CD14-positive monocyte (primary cell): ENCODE measurements at regions not wholly inside any gene's neighbourhood (a gene's known extent, or its start where the extent isn't known, plus 50 kb on each side); places are given as distances from the start of the nearest gene placed in this dataset.

Experiments used
- DNase-seq, 3 donors: peaks; one replicate each; pipeline ENCODE4 v3.0.0-alpha.2; 2011 to 2022
- H2AFZ ChIP-seq: 2 replicates; pipeline ENCODE4 v1.6.0; 2012; ENCODE audit warnings: mild to moderate bottlenecking, low read depth, low read length, inconsistent platforms; ENCODE audit not compliant: insufficient read depth, poor library complexity, severe bottlenecking
- H3K27ac ChIP-seq, 2 donors: 1 replicate in 1 of 2; 2 replicates in 1 of 2; pipeline ENCODE4 v1.5.1; 2012 to 2013; ENCODE audit warnings: low read length in 2 of 2, control low read depth in 1 of 2, inconsistent platforms in 1 of 2, low read depth in 1 of 2, mild to moderate bottlenecking in 1 of 2
- H3K27me3 ChIP-seq, 2 donors: one replicate each; pipeline versions ENCODE4 v1.6.0 to v1.6.1; 2011 to 2013; ENCODE audit warnings: low read length in 2 of 2; ENCODE audit not compliant: control insufficient read depth in 2 of 2, insufficient read depth in 2 of 2
- H3K36me3 ChIP-seq, 2 donors: replicated peaks in 1 of 2; 1 replicate in 1 of 2; 2 replicates in 1 of 2; pipeline versions ENCODE4 v1.5.1 to v1.6.1; 2012 to 2013; ENCODE audit warnings: low read length in 2 of 2, control low read depth in 1 of 2, inconsistent platforms in 1 of 2, mild to moderate bottlenecking in 1 of 2; ENCODE audit not compliant: insufficient read depth in 2 of 2, control insufficient read depth in 1 of 2
- H3K4me1 ChIP-seq, 2 donors: 1 replicate in 1 of 2; 2 replicates in 1 of 2; pipeline versions ENCODE4 v1.5.1 to v1.6.1; 2012 to 2013; ENCODE audit warnings: low read length in 2 of 2, control low read depth in 1 of 2, inconsistent platforms in 1 of 2, mild to moderate bottlenecking in 1 of 2, moderate library complexity in 1 of 2; ENCODE audit not compliant: insufficient read depth in 2 of 2, control insufficient read depth in 1 of 2
- H3K4me2 ChIP-seq: replicated peaks from 2 replicates; pipeline ENCODE3; 2012; ENCODE audit warnings: low read length, moderate library complexity, mild to moderate bottlenecking; ENCODE audit not compliant: poor library complexity, severe bottlenecking; ENCODE audit errors: extremely low read depth
- H3K4me3 ChIP-seq, 3 experiments: fragments of 200-600 bp in 1 of 3; sonication (generic) in 1 of 3; replicated peaks in 1 of 3; 1 replicate in 2 of 3; 2 replicates in 1 of 3; pipeline ENCODE4 v1.5.1; 2011 to 2013; ENCODE audit warnings: low read length in 3 of 3, mild to moderate bottlenecking in 3 of 3, control low read depth in 2 of 3, low read depth in 2 of 3, inconsistent platforms in 1 of 3, moderate library complexity in 1 of 3
- H3K79me2 ChIP-seq: 2 replicates; pipeline ENCODE4 v1.6.0; 2012; ENCODE audit warnings: mild to moderate bottlenecking, control low read depth, inconsistent platforms, low read length, moderate library complexity; ENCODE audit not compliant: insufficient read depth
- H3K9ac ChIP-seq: 2 replicates; pipeline ENCODE4 v1.6.0; 2017; ENCODE audit warnings: low read length, mild to moderate bottlenecking; ENCODE audit not compliant: insufficient read depth, poor library complexity, severe bottlenecking
- H3K9me3 ChIP-seq, 2 donors: replicated peaks in 1 of 2; 1 replicate in 1 of 2; 2 replicates in 1 of 2; pipeline versions ENCODE4 v1.5.1 to v1.6.1; 2012 to 2013; ENCODE audit warnings: low read length in 2 of 2, control low read depth in 1 of 2; ENCODE audit not compliant: control insufficient read depth in 1 of 2, insufficient read depth in 1 of 2
- H4K20me1 ChIP-seq: 2 replicates; pipeline ENCODE4 v1.6.0; 2012; ENCODE audit warnings: mild to moderate bottlenecking, low read length, control low read depth, moderate library complexity; ENCODE audit not compliant: insufficient read depth
- H3K27ac Mint-ChIP-seq, 7 donors: one replicate each; pipeline ENCODE4 v1.8.0; 2020; ENCODE audit warnings: mild to moderate bottlenecking in 7 of 7, mixed read lengths in 7 of 7, moderate library complexity in 6 of 7, inconsistent platforms in 2 of 7
- H3K27me3 Mint-ChIP-seq, 3 donors: one replicate each; pipeline ENCODE4 v1.8.0; 2021 to 2022; ENCODE audit warnings: low read depth in 3 of 3, mild to moderate bottlenecking in 3 of 3, mixed read lengths in 3 of 3, moderate library complexity in 3 of 3, inconsistent platforms in 1 of 3
- H3K36me3 Mint-ChIP-seq, 2 donors: one replicate each; pipeline ENCODE4 v1.8.0; 2020; ENCODE audit warnings: mixed read lengths in 2 of 2, inconsistent platforms in 1 of 2, mild to moderate bottlenecking in 1 of 2
- H3K4me1 Mint-ChIP-seq: one replicate; pipeline ENCODE4 v1.8.0; 2020; ENCODE audit warnings: mild to moderate bottlenecking, mixed read lengths
- H3K4me3 Mint-ChIP-seq, 2 donors: one replicate each; pipeline ENCODE4 v1.8.0; 2020; ENCODE audit warnings: mild to moderate bottlenecking in 2 of 2, mixed read lengths in 2 of 2, moderate library complexity in 1 of 2
- H3K9me3 Mint-ChIP-seq, 7 donors: one replicate each; pipeline ENCODE4 v1.8.0; 2020 to 2022; ENCODE audit warnings: mixed read lengths in 7 of 7, mild to moderate bottlenecking in 6 of 7, moderate library complexity in 6 of 7, inconsistent platforms in 2 of 7
- WGBS: methylation state at CpG from one replicate; pipeline ENCODE4 v1.1.5; 2013; ENCODE audit warnings: missing lambda C conversion rate; ENCODE audit not compliant: insufficient coverage; 5-methylcytosine and 5-hydroxymethylcytosine counted together
- intact Hi-C, 2 donors: fragments of 100-400 bp; cut with micrococcal nuclease; formaldehyde crosslinking; loops; one replicate each; pipeline versions ENCODE4 v1.15.0 to v1.15.1; 2023
- TF ChIP-seq, protein P1 (sequence below): fragments of 200-600 bp; IDR thresholded peaks from one replicate; pipeline ENCODE4 v1.8.0; 2022; ENCODE audit warnings: antibody characterized with exemption, mild to moderate bottlenecking

DNA sequence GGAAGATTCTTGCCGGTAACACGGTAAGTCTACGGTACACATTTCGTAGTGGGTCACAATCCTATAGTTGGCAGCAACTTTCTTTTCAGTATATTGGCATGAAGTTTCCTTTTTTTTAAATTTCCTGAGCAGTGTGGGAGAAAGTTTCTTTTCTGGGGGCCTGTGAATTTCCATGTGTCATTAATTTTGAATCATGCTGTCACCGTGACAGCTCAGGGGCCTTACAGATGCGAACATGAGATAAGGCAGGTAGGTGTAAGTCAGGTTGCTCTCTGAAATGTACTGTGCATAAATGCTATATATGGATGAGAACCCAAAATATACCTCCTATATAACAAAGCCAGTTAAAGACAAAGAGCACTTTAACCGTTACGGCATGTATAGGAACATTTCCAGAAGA, 65.4 kb upstream of the SEM1 start:
- Histone ChIP-seq H3K36me3 (no peaks in the 10 kb centered on the region), H3K79me2 (no peaks in the 10 kb centered on the region), H3K9me3 (peaks cover 0 to 8% of the 10 kb centered on the region in 2 donors), H3K4me3 (no peak overlapping the region), H3K9ac (no peak overlapping the region), H2AFZ (no peak overlapping the region), H3K27me3 (no peaks in the 10 kb centered on the region), H3K4me1 (no peaks in the 10 kb centered on the region), H3K27ac (no peak overlapping the region), H3K4me2 (no peak overlapping the region), H4K20me1 (no peaks in the 10 kb centered on the region)
- H3K9me3 Mint-ChIP-seq = peaks cover 0 to 1% (median 0%) of the 10 kb centered on the region in 7 donors
- 81% methylated on average over 6 of the region's 8 CpGs for WGBS
- TF ChIP-seq, protein P1, sequence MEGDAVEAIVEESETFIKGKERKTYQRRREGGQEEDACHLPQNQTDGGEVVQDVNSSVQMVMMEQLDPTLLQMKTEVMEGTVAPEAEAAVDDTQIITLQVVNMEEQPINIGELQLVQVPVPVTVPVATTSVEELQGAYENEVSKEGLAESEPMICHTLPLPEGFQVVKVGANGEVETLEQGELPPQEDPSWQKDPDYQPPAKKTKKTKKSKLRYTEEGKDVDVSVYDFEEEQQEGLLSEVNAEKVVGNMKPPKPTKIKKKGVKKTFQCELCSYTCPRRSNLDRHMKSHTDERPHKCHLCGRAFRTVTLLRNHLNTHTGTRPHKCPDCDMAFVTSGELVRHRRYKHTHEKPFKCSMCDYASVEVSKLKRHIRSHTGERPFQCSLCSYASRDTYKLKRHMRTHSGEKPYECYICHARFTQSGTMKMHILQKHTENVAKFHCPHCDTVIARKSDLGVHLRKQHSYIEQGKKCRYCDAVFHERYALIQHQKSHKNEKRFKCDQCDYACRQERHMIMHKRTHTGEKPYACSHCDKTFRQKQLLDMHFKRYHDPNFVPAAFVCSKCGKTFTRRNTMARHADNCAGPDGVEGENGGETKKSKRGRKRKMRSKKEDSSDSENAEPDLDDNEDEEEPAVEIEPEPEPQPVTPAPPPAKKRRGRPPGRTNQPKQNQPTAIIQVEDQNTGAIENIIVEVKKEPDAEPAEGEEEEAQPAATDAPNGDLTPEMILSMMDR = no peak
- H3K27ac Mint-ChIP-seq = no peak overlapping the region
- no peak for DNase-seq
- intact Hi-C loops = no loop called here
- H3K4me1 Mint-ChIP-seq = no peaks in the 10 kb centered on the region
- peaks cover 1 to 3% (median 3%) of the 10 kb centered on the region in 3 donors for H3K27me3 Mint-ChIP-seq
- no peaks in the 10 kb centered on the region for H3K36me3 Mint-ChIP-seq
- no peak overlapping the region for H3K4me3 Mint-ChIP-seq

- Histone ChIP-seq H3K36me3 (no peaks in the 10 kb centered on the region), H3K4me3 (no peak overlapping the region), H3K27ac (no peak overlapping the region), H3K27me3 (no peaks in the 10 kb centered on the region), H3K4me1 (no peaks in the 10 kb centered on the region), H3K79me2 (no peaks in the 10 kb centered on the region), H3K9me3 (no peaks in the 10 kb centered on the region), H3K4me2 (no peak overlapping the region), H4K20me1 (no peaks in the 10 kb centered on the region), H3K9ac (no peak overlapping the region), H2AFZ (no peak overlapping the region)
- no peaks in the 10 kb centered on the region for H3K36me3 Mint-ChIP-seq
- 100% methylated on average over 2 of the region's 3 CpGs for WGBS
- no peaks in the 10 kb centered on the region for H3K4me1 Mint-ChIP-seq
- peaks cover 1 to 3% (median 3%) of the 10 kb centered on the region in 3 donors for H3K27me3 Mint-ChIP-seq
- H3K9me3 Mint-ChIP-seq = peaks cover 0 to 2% (median 0%) of the 10 kb centered on the region in 7 donors
- H3K4me3 Mint-ChIP-seq = no peak overlapping the region
- intact Hi-C loops = no loop called here
- TF ChIP-seq, protein P1 = no peak
- H3K27ac Mint-ChIP-seq = no peak overlapping the region
- DNase-seq = no peak
Observed at GRCh38 chr7:96778263-96778662, 68.6 kb upstream of the SEM1 start.
